22Rv1 (cell line): ENCODE measurements at regions not wholly inside any gene's neighbourhood (a gene's known extent, or its start where the extent isn't known, plus 50 kb on each side); places are given as distances from the start of the nearest gene placed in this dataset.

ENCODE experiments used
- CTCF ChIP-seq: fragments of 450-650 bp; IDR thresholded peaks from 2 replicates; pipeline ENCODE4 v1.5.1; 2017; ENCODE audit warnings: mild to moderate bottlenecking
- ZFX ChIP-seq: fragments of 450-650 bp; IDR thresholded peaks from 2 replicates; pipeline ENCODE4 v1.6.1; 2017; ENCODE audit warnings: antibody characterized with exemption, borderline replicate concordance

- no peak for TF ChIP-seq CTCF
- no peak for TF ChIP-seq ZFX
Observed at GRCh38 chr7:131630427-131630826, 74.0 kb upstream of the PODXL start.
